K562 (cell line): ENCODE measurements at regions not wholly inside any gene's neighbourhood (a gene's known extent, or its start where the extent isn't known, plus 50 kb on each side); places are given as distances from the start of the nearest gene placed in this dataset.

Source experiments
- REST ChIP-seq, 2 experiments: fragments of 450-650 bp; formaldehyde crosslinking in 1 of 2; IDR thresholded peaks; 2 replicates each; pipeline versions ENCODE4 v1.4.0 to v1.6.1; 2014 to 2020; ENCODE audit warnings: mild to moderate bottlenecking in 2 of 2, borderline replicate concordance in 1 of 2, low read depth in 1 of 2
- ZBTB8A ChIP-seq: fragments of 450-650 bp; IDR thresholded peaks from 2 replicates; pipeline ENCODE4 v1.6.1; 2018; ENCODE audit warnings: mild to moderate bottlenecking, moderate library complexity; ENCODE audit not compliant: partially characterized antibody
- ZKSCAN8 ChIP-seq: fragments of 200-800 bp; sonication (Bioruptor generic); IDR thresholded peaks from 2 replicates; pipeline ENCODE4 v1.6.1; 2016; ENCODE audit warnings: missing genetic modification characterization, missing compliant biosample characterization

GRCh38 chr18:34977838-34978532 lies 63.2 kb upstream of the MAPRE2 start:
- TF ChIP-seq ZBTB8A: no peak
- TF ChIP-seq REST (IDR thresholded peaks at IDR 0.05; ENCODE audit: borderline replicate concordance): no peak
- TF ChIP-seq REST (CRISPR knock-in tag; IDR thresholded peaks at IDR 0.05; ENCODE audit: low read depth): no peak
- no peak for TF ChIP-seq ZKSCAN8 (CRISPR knock-in tag)
